ENCODE measurements at regions not wholly inside any gene's neighbourhood (a gene's known extent, or its start where the extent isn't known, plus 50 kb on each side); places are given as distances from the start of the nearest gene placed in this dataset.

GRCh38 chr16:85377388-85378144, 235.6 kb upstream of the GSE1 start:
- Histone ChIP-seq H3K27me3 (ENCODE audit: control insufficient read depth in 1 of 2, insufficient read depth in 2 of 2, low read length in 2 of 2) (no peaks in the 10 kb centered on the region), H3K4me1 (ENCODE audit: insufficient read depth, low read length) (peaks cover 78% of the 10 kb centered on the region), H3K9ac (ENCODE audit: low read length) (no peak overlapping the region), H3K27ac (ENCODE audit: low read depth, low read length) (peak overlapping the region; percentile 66), H3K36me3 (ENCODE audit: insufficient read depth, low read length) (no peaks in the 10 kb centered on the region), H3K9me3 (ENCODE audit: low read length) (no peaks in the 10 kb centered on the region), H3K4me3 (ENCODE audit: low read depth in 1 of 2, low read length in 2 of 2) (no peak overlapping the region)

- Histone ChIP-seq H3K27me3 (ENCODE audit: control insufficient read depth in 1 of 2, insufficient read depth in 2 of 2, low read length in 2 of 2) (no peaks in the 10 kb centered on the region), H3K4me3 (ENCODE audit: low read depth in 1 of 2, low read length in 2 of 2) (peak overlapping the region in 1 of 2 donors; percentile 9), H3K4me1 (ENCODE audit: insufficient read depth, low read length) (peaks cover 74% of the 10 kb centered on the region), H3K9me3 (ENCODE audit: low read length) (no peaks in the 10 kb centered on the region), H3K36me3 (ENCODE audit: insufficient read depth, low read length) (no peaks in the 10 kb centered on the region), H3K9ac (ENCODE audit: low read length) (no peak overlapping the region), H3K27ac (ENCODE audit: low read depth, low read length) (no peak overlapping the region)
Measured at GRCh38 chr16:85378145-85379040, 234.7 kb upstream of the GSE1 start.

- Histone ChIP-seq H3K9me3 (ENCODE audit: low read length) (no peaks in the 10 kb centered on the region), H3K4me1 (ENCODE audit: insufficient read depth, low read length) (peaks cover 75% of the 10 kb centered on the region), H3K27me3 (ENCODE audit: control insufficient read depth in 1 of 2, insufficient read depth in 2 of 2, low read length in 2 of 2) (no peaks in the 10 kb centered on the region), H3K9ac (ENCODE audit: low read length) (no peak overlapping the region), H3K36me3 (ENCODE audit: insufficient read depth, low read length) (no peaks in the 10 kb centered on the region), H3K27ac (ENCODE audit: low read depth, low read length) (peak overlapping the region; percentile 66), H3K4me3 (ENCODE audit: low read depth in 1 of 2, low read length in 2 of 2) (peak overlapping the region in 1 of 2 donors; percentile 9)
Measured at GRCh38 chr16:85379041-85380001, 233.8 kb upstream of the GSE1 start.

GRCh38 chr16:85380002-85380395, 233.1 kb upstream of the GSE1 start:
- H3K9ac ChIP-seq (ENCODE audit: low read length) = no peak overlapping the region
- H3K27me3 ChIP-seq (ENCODE audit: control insufficient read depth in 1 of 2, insufficient read depth in 2 of 2, low read length in 2 of 2) = no peaks in the 10 kb centered on the region
- no peaks in the 10 kb centered on the region for H3K9me3 ChIP-seq (ENCODE audit: low read length)
- H3K36me3 ChIP-seq (ENCODE audit: insufficient read depth, low read length) = no peaks in the 10 kb centered on the region
- H3K4me1 ChIP-seq (ENCODE audit: insufficient read depth, low read length) = peaks cover 75% of the 10 kb centered on the region
- H3K4me3 ChIP-seq (ENCODE audit: low read depth in 1 of 2, low read length in 2 of 2) = no peak overlapping the region
- H3K27ac ChIP-seq (ENCODE audit: low read depth, low read length) = peak overlapping the region; percentile 54

- H3K4me3 ChIP-seq (ENCODE audit: low read depth in 1 of 2, low read length in 2 of 2) = no peak overlapping the region
- H3K27me3 ChIP-seq (ENCODE audit: control insufficient read depth in 1 of 2, insufficient read depth in 2 of 2, low read length in 2 of 2) = no peaks in the 10 kb centered on the region
- H3K4me1 ChIP-seq (ENCODE audit: insufficient read depth, low read length) = peaks cover 65% of the 10 kb centered on the region
- no peak overlapping the region for H3K9ac ChIP-seq (ENCODE audit: low read length)
- H3K36me3 ChIP-seq (ENCODE audit: insufficient read depth, low read length) = no peaks in the 10 kb centered on the region
- no peaks in the 10 kb centered on the region for H3K9me3 ChIP-seq (ENCODE audit: low read length)
- peak overlapping the region; percentile 71 for H3K27ac ChIP-seq (ENCODE audit: low read depth, low read length)
Measured at GRCh38 chr16:85380905-85381737, 232.0 kb upstream of the GSE1 start.

- H3K36me3 ChIP-seq (ENCODE audit: insufficient read depth, low read length) = no peaks in the 10 kb centered on the region
- peak overlapping the region; percentile 71 for H3K27ac ChIP-seq (ENCODE audit: low read depth, low read length)
- no peak overlapping the region for H3K9ac ChIP-seq (ENCODE audit: low read length)
- no peak overlapping the region for H3K4me3 ChIP-seq (ENCODE audit: low read depth in 1 of 2, low read length in 2 of 2)
- no peaks in the 10 kb centered on the region for H3K27me3 ChIP-seq (ENCODE audit: control insufficient read depth in 1 of 2, insufficient read depth in 2 of 2, low read length in 2 of 2)
- peaks cover 57% of the 10 kb centered on the region for H3K4me1 ChIP-seq (ENCODE audit: insufficient read depth, low read length)
- H3K9me3 ChIP-seq (ENCODE audit: low read length) = no peaks in the 10 kb centered on the region
Measured at GRCh38 chr16:85381738-85382592, 231.2 kb upstream of the GSE1 start.

GRCh38 chr16:85382717-85383118, 230.4 kb upstream of the GSE1 start:
- Histone ChIP-seq H3K9me3 (ENCODE audit: low read length) (no peaks in the 10 kb centered on the region), H3K27ac (ENCODE audit: low read depth, low read length) (no peak overlapping the region)

GRCh38 chr16:85383836-85384832, 229.0 kb upstream of the GSE1 start:
- H3K27ac ChIP-seq (ENCODE audit: low read depth, low read length) = no peak overlapping the region
- H3K36me3 ChIP-seq (ENCODE audit: insufficient read depth, low read length) = no peaks in the 10 kb centered on the region
- no peak overlapping the region for H3K4me3 ChIP-seq (ENCODE audit: low read depth in 1 of 2, low read length in 2 of 2)
- no peak overlapping the region for H3K9ac ChIP-seq (ENCODE audit: low read length)
- no peaks in the 10 kb centered on the region for H3K9me3 ChIP-seq (ENCODE audit: low read length)
- H3K4me1 ChIP-seq (ENCODE audit: insufficient read depth, low read length) = peaks cover 38% of the 10 kb centered on the region
- H3K27me3 ChIP-seq (ENCODE audit: control insufficient read depth in 1 of 2, insufficient read depth in 2 of 2, low read length in 2 of 2) = no peaks in the 10 kb centered on the region

More at GRCh38 chr16:85382717-85383118, 230.4 kb upstream of the GSE1 start:
- Histone ChIP-seq H3K27me3 (ENCODE audit: control insufficient read depth in 1 of 2, insufficient read depth in 2 of 2, low read length in 2 of 2) (no peaks in the 10 kb centered on the region), H3K9ac (ENCODE audit: low read length) (no peak overlapping the region), H3K36me3 (ENCODE audit: insufficient read depth, low read length) (no peaks in the 10 kb centered on the region), H3K4me1 (ENCODE audit: insufficient read depth, low read length) (peaks cover 49% of the 10 kb centered on the region), H3K4me3 (ENCODE audit: low read depth in 1 of 2, low read length in 2 of 2) (no peak overlapping the region)

- Histone ChIP-seq H3K4me3 (ENCODE audit: low read depth in 1 of 2, low read length in 2 of 2) (no peak overlapping the region), H3K9ac (ENCODE audit: low read length) (no peak overlapping the region), H3K9me3 (ENCODE audit: low read length) (no peaks in the 10 kb centered on the region), H3K27ac (ENCODE audit: low read depth, low read length) (no peak overlapping the region), H3K27me3 (ENCODE audit: control insufficient read depth in 1 of 2, insufficient read depth in 2 of 2, low read length in 2 of 2) (no peaks in the 10 kb centered on the region), H3K36me3 (ENCODE audit: insufficient read depth, low read length) (no peaks in the 10 kb centered on the region), H3K4me1 (ENCODE audit: insufficient read depth, low read length) (peaks cover 36% of the 10 kb centered on the region)
Measured at GRCh38 chr16:85384833-85385462, 228.2 kb upstream of the GSE1 start.
